Astrocyte (in vitro differentiated cells and primary cell): ENCODE measurements at regions not wholly inside any gene's neighbourhood (a gene's known extent, or its start where the extent isn't known, plus 50 kb on each side); places are given as distances from the start of the nearest gene placed in this dataset.

Experiments used
- DNase-seq: peaks from one replicate; pipeline ENCODE4 v3.0.0-alpha.2; 2010; ENCODE audit warnings: low read depth
- FAIRE-seq: peaks from 2 replicates; lab custom pipeline; 2011; peaks lifted over from hg19 to GRCh38; lab: Jason Lieb, UNC
- H2AFZ ChIP-seq: 2 replicates; pipeline ENCODE4 v1.6.0; 2012; ENCODE audit warnings: low read depth, low read length, inconsistent platforms
- H3K27ac ChIP-seq: 2 replicates; pipeline ENCODE4 v1.5.1; 2011; ENCODE audit warnings: low read depth, low read length, inconsistent platforms
- H3K27me3 ChIP-seq: 2 replicates; pipeline ENCODE4 v1.6.0; 2011; ENCODE audit warnings: low read length, inconsistent platforms; ENCODE audit not compliant: insufficient read depth
- H3K36me3 ChIP-seq: 2 replicates; pipeline ENCODE4 v1.5.1; 2011; ENCODE audit warnings: low read length, inconsistent platforms; ENCODE audit not compliant: insufficient read depth
- H3K4me1 ChIP-seq: 2 replicates; pipeline ENCODE4 v1.5.1; 2011; ENCODE audit warnings: low read length, inconsistent platforms; ENCODE audit not compliant: insufficient read depth
- H3K4me2 ChIP-seq: 2 replicates; pipeline ENCODE4 v1.6.0; 2012; ENCODE audit warnings: low read length, inconsistent platforms
- H3K4me3 ChIP-seq: 2 replicates; pipeline ENCODE4 v1.5.1; 2011; ENCODE audit warnings: low read depth, mild to moderate bottlenecking, low read length, inconsistent platforms; ENCODE audit not compliant: insufficient read depth
- H3K79me2 ChIP-seq: 2 replicates; pipeline ENCODE4 v1.6.0; 2012; ENCODE audit warnings: mild to moderate bottlenecking, low read length, inconsistent platforms; ENCODE audit not compliant: insufficient read depth
- H3K9ac ChIP-seq: 2 replicates; pipeline ENCODE4 v1.6.0; 2012; ENCODE audit warnings: mild to moderate bottlenecking, low read length, inconsistent platforms
- H3K9me3 ChIP-seq: 2 replicates; pipeline ENCODE4 v1.5.1; 2012; ENCODE audit warnings: low read depth, mild to moderate bottlenecking, low read length, inconsistent platforms; ENCODE audit not compliant: insufficient read depth
- H4K20me1 ChIP-seq: 2 replicates; pipeline ENCODE4 v1.6.0; 2012; ENCODE audit warnings: low read length, inconsistent platforms; ENCODE audit not compliant: insufficient read depth
- H3K27ac Mint-ChIP-seq: one replicate; pipeline ENCODE4 v1.8.0; 2021; ENCODE audit warnings: mild to moderate bottlenecking, mixed read lengths; ENCODE audit not compliant: unreplicated experiment
- H3K27me3 Mint-ChIP-seq: one replicate; pipeline ENCODE4 v1.8.0; 2021; ENCODE audit warnings: low read depth, mixed read lengths; ENCODE audit not compliant: unreplicated experiment
- H3K36me3 Mint-ChIP-seq: one replicate; pipeline ENCODE4 v1.8.0; 2021; ENCODE audit warnings: low read depth, mixed read lengths; ENCODE audit not compliant: unreplicated experiment
- H3K4me1 Mint-ChIP-seq: one replicate; pipeline ENCODE4 v1.8.0; 2021; ENCODE audit warnings: low read depth, mixed read lengths; ENCODE audit not compliant: unreplicated experiment
- H3K4me3 Mint-ChIP-seq: one replicate; pipeline ENCODE4 v1.8.0; 2021; ENCODE audit warnings: mild to moderate bottlenecking, moderate library complexity, mixed read lengths; ENCODE audit not compliant: unreplicated experiment
- H3K9me3 Mint-ChIP-seq: one replicate; pipeline ENCODE4 v1.8.0; 2021; ENCODE audit warnings: mild to moderate bottlenecking, mixed read lengths; ENCODE audit not compliant: unreplicated experiment
- EZH2 ChIP-seq: IDR thresholded peaks from 2 replicates; pipeline ENCODE4 v1.6.1; 2012; ENCODE audit warnings: mild to moderate bottlenecking, low read length, inconsistent platforms; ENCODE audit not compliant: insufficient read depth
- TF ChIP-seq, protein P1 (sequence below): IDR thresholded peaks from 2 replicates; pipeline ENCODE4 v1.5.1; 2011; ENCODE audit warnings: low read depth, mild to moderate bottlenecking, inconsistent platforms, low read length, moderate library complexity; ENCODE audit not compliant: insufficient read depth

DNA sequence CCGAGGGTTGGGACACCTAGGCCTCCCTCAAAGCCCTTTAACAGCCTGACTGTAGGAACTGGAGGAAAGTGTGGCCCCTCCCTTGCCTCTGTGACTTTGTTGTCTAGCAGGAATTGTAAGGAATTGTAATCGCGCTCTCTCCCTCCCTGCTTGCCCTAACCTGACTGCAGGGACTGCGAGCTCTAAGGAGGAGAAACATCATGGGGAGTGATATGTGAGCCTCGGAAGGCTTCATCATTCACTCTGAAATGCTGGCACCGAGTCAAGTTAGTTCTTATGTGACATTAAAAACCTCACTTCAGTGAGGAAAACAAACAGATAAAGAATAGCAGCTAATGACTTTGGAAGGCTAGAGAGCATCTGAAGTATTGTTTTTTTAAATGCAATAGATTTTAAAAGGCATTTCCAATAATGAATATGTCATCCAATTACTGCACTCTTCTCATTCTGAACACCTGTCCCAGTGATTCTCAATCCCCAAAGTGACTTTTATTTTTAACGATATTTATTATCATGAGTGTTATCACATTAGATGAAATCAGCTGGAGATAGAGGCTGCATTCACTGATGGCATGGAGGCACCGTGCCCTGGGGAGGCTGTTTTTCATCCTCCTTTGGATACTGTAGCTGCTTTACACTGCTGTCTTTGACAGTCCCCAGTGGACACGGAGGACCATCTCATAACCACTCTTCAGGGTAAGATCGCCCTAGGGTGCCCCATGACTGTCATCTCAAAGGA, 58.5 kb upstream of the NTM start:
- FAIRE-seq (no peak), DNase-seq (no peak)
- Histone ChIP-seq H4K20me1 (no peaks in the 10 kb centered on the region), H3K9me3 (no peaks in the 10 kb centered on the region), H2AFZ (no peak overlapping the region), H3K4me3 (no peak overlapping the region), H3K79me2 (no peaks in the 10 kb centered on the region), H3K9ac (no peak overlapping the region), H3K4me2 (no peak overlapping the region), H3K27me3 (peaks cover 19% of the 10 kb centered on the region), H3K4me1 (no peaks in the 10 kb centered on the region), H3K27ac (no peak overlapping the region), H3K36me3 (no peaks in the 10 kb centered on the region)
- TF ChIP-seq, protein P1, sequence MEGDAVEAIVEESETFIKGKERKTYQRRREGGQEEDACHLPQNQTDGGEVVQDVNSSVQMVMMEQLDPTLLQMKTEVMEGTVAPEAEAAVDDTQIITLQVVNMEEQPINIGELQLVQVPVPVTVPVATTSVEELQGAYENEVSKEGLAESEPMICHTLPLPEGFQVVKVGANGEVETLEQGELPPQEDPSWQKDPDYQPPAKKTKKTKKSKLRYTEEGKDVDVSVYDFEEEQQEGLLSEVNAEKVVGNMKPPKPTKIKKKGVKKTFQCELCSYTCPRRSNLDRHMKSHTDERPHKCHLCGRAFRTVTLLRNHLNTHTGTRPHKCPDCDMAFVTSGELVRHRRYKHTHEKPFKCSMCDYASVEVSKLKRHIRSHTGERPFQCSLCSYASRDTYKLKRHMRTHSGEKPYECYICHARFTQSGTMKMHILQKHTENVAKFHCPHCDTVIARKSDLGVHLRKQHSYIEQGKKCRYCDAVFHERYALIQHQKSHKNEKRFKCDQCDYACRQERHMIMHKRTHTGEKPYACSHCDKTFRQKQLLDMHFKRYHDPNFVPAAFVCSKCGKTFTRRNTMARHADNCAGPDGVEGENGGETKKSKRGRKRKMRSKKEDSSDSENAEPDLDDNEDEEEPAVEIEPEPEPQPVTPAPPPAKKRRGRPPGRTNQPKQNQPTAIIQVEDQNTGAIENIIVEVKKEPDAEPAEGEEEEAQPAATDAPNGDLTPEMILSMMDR: no peak
- TF ChIP-seq EZH2: no peak
- no peak overlapping the region for H3K4me3 Mint-ChIP-seq
- no peaks in the 10 kb centered on the region for H3K4me1 Mint-ChIP-seq
- peaks cover 7% of the 10 kb centered on the region for H3K9me3 Mint-ChIP-seq
- no peaks in the 10 kb centered on the region for H3K36me3 Mint-ChIP-seq
- H3K27ac Mint-ChIP-seq: no peak overlapping the region
- peaks cover 23% of the 10 kb centered on the region for H3K27me3 Mint-ChIP-seq
